ENCODE measurements at regions not wholly inside any gene's neighbourhood (a gene's known extent, or its start where the extent isn't known, plus 50 kb on each side); places are given as distances from the start of the nearest gene placed in this dataset.
A peak's percentile ranks its signal among the peaks of the same experiment; 100 is the strongest.

GRCh38 chr5:96141749-96142148 is 180.1 kb upstream of the ELL2 start:
- TF ChIP-seq CTCF (IDR thresholded peaks at IDR 0.05) (no peak), ZFX (IDR thresholded peaks at IDR 0.05; ENCODE audit: borderline replicate concordance) (no peak)
- peak overlapping the region; percentile 52 for H3K27ac ChIP-seq

GRCh38 chr5:96140496-96140895 is 178.8 kb upstream of the ELL2 start:
- TF ChIP-seq ZFX (IDR thresholded peaks at IDR 0.05; ENCODE audit: borderline replicate concordance) (no peak), CTCF (IDR thresholded peaks at IDR 0.05) (no peak)
- no peak overlapping the region for H3K27ac ChIP-seq

GRCh38 chr5:96140084-96140483 is 178.4 kb upstream of the ELL2 start:
- no peak overlapping the region for H3K27ac ChIP-seq
- TF ChIP-seq CTCF (IDR thresholded peaks at IDR 0.05) (no peak), ZFX (IDR thresholded peaks at IDR 0.05; ENCODE audit: borderline replicate concordance) (no peak)

GRCh38 chr5:96134886-96135285 is 173.2 kb upstream of the ELL2 start:
- TF ChIP-seq ZFX (IDR thresholded peaks at IDR 0.05; ENCODE audit: borderline replicate concordance) (no peak), CTCF (IDR thresholded peaks at IDR 0.05) (no peak)

GRCh38 chr5:96133341-96134079 is 171.9 kb upstream of the ELL2 start:
- no peak for TF ChIP-seq ZFX (IDR thresholded peaks at IDR 0.05; ENCODE audit: borderline replicate concordance)
- TF ChIP-seq CTCF (IDR thresholded peaks at IDR 0.05) = no peak
- no peak overlapping the region for H3K27ac ChIP-seq

More at GRCh38 chr5:96134886-96135285, 173.2 kb upstream of the ELL2 start:
- H3K27ac ChIP-seq = no peak overlapping the region

GRCh38 chr5:96129276-96129675 is 167.6 kb upstream of the ELL2 start:
- no peak overlapping the region for H3K27ac ChIP-seq
- no peak for TF ChIP-seq CTCF (IDR thresholded peaks at IDR 0.05)
- TF ChIP-seq ZFX (IDR thresholded peaks at IDR 0.05; ENCODE audit: borderline replicate concordance) = no peak

- TF ChIP-seq ZFX (IDR thresholded peaks at IDR 0.05; ENCODE audit: borderline replicate concordance) = no peak
- TF ChIP-seq CTCF (IDR thresholded peaks at IDR 0.05) = no peak
- no peak overlapping the region for H3K27ac ChIP-seq
Measured at GRCh38 chr5:96128204-96128864, 166.7 kb upstream of the ELL2 start.
